Cerebellar cortex (tissue), 1 donor: ENCODE measurements at regions not wholly inside any gene's neighbourhood (a gene's known extent, or its start where the extent isn't known, plus 50 kb on each side); places are given as distances from the start of the nearest gene placed in this dataset.
"Not testable (repeated sequence)": the region's sequence is repeated elsewhere in the genome, so short reads cannot be mapped to it uniquely, and the experiment has no call there.

Experiments used
- DNase-seq: peaks from one replicate; pipeline ENCODE4 v3.0.0-alpha.2; 2015; ENCODE audit warnings: low spot score

DNA sequence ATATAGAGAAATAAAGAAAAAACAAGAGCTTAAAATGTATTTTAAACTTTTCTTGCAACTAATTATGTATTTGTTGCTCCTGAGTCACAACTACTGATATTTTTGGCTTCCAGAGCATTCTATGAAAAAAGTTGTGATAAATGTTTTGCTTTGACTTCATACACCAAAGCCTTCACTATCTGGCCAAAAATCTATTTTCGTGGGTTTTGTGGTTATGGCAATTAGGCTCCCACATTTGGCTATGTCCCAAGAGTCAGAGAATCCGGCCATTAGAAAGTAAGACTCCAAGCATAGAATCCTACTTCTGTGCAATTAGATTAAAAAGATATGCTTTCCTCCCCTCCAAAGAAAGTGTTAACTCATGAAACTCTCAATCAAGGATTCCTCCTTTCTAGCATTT lies 1456.1 kb upstream of the ACVR2A start:
- no peak for DNase-seq

DNA sequence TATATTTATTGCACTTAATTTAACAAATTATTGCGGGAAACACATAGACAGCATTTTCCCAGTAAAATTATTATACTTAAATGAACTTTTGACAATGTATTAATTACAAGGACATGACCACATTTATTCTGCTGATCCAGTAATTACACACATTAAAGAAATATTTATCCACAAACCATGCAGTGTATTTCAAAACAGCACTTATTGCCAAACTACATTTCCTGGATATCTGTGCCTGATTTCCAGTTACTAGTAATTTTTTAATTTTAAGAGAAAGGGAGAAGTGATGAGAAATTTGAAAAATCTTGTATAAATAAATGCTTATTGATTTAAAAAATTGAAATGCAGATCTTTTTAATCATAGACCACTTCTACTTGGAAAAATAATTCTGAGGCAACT lies 1458.7 kb upstream of the ACVR2A start:
- no peak for DNase-seq

DNA sequence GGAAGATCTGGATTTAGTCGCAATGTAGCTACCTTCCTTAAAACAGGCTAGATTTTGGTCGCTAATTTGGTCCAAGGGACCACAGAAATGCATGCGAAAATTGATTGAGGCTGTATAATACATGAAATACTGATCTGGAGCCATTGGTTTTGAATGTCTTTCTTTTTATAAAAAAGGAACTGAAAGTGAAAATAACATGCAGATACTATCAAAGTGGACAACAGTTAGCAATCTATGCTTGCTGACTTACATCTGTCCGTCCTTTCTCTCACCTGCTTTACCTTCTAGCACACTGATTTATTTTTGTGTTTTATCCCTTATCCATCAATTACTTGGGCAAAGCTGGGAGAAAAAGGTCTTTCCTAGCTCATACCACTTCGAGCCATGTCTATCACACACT lies 1459.8 kb upstream of the ACVR2A start:
- no peak for DNase-seq

DNA sequence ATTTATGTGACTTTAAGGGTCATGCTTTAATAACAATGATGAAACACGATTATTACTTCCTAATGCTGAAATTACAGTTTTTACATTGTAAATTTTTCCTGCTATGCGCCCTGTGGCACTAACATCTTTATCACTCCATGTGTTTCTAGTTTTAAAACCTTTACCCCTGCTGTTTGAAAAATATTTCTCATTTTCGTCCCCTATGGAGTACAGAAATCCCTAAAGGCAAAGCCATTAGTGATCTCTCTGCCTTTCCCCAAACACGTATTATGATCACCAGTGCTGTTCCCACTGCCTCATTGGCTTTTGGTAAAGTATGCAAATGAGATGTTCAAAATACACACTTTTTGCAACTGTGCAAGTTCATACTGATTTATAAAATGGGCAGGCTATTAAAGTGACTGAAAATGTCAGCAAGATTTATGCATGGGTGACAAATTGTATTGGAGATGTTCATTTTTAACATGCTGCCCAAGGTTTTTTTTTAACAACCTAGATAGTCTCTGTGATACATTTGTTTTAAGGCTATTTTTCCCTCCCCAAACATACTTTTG lies 1468.2 kb upstream of the ACVR2A start:
- DNase-seq: no peak

DNA sequence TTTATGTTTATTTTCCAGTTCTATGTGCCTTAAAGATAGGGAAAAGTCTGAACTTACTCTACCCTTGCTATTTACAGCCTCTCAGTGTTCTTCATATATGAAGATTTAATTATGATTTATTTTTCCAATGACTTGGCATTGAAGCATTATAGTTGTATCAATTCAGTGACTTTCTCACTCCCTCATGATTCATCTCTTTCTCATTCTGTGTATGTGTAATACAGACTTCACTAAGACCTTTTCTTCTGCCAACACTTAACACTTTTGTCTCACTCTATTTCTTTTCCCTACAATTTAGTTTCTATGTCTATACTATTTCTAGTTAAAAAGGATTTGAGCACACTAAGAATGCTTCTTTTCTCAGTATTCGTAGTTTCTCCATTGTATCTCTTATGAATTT lies 1470.3 kb upstream of the ACVR2A start:
- no peak for DNase-seq

DNA sequence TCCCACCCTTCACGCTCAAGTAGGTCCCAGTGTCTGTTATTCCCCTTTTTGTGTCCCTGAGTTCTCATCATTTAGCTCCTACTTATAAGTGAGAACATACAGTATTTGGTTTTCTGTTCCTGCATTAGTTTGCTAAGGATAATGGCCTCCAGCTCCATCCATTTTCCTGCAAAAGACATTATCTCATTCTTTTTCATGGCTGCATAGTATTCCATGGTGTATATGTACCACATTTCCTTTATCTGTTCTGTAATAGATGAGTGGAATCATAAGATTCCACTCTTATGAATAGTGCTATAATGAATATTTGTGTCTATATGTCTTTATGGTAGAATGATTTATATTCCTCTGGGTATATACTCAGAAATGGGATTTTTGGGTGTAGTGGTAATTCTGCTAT lies 1473.5 kb upstream of the ACVR2A start:
- not testable (repeated sequence) for DNase-seq

DNA sequence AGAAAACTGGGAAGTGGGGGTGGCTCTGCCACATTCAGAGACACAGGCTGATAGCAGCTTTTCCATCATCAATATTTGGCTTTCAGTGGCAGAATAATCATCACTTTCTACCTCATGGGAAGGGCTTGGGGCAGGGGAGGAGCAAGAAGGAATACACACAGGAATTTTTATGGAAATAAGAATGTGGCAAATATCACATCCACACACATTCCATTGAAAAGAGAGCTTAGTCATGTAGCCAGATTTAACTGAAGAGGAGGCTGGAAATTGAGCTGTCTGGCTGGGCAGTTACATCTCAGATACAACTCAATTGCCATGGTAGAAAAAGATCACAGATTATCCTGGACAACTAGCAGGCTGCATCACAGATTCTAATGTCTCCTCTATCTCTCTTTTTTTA lies 1474.0 kb upstream of the ACVR2A start:
- DNase-seq: no peak

DNA sequence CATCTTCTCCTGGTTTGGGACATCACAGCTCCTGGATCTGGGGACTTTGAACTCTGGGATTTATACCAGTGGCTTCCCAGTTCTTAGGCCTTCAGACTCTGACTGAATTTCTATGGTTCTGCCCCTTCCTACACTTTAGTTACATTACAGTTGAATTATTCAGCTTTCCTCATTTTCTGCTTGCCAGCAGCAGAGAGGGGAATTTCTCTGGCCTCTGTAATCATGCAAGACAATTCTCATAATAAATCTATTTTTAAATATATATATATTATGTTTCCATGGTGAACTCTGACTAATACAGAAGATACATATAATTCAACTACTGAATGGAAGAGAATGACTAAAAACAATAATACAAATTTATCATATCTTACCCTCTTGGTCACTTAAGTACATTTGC lies 1478.6 kb upstream of the ACVR2A start:
- DNase-seq: no peak

DNA sequence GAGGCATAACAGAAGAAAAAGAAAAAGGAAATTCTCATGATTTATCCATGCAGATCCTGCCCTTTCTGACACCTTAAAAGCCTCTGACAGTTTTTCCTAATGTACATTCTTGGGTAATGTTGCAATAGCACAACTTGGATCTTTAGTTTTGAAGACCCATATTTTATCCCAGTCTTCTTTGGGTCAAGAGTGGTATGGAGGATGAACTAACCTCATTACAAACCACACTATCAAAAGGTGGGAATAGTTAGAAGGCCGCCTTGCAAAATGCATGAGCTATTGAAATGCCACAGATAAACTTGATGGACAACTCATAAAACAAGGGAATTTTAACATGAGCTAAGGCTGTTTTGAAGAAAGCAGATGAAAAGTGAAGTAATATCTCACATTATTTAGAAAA lies 1479.8 kb upstream of the ACVR2A start:
- no peak for DNase-seq

DNA sequence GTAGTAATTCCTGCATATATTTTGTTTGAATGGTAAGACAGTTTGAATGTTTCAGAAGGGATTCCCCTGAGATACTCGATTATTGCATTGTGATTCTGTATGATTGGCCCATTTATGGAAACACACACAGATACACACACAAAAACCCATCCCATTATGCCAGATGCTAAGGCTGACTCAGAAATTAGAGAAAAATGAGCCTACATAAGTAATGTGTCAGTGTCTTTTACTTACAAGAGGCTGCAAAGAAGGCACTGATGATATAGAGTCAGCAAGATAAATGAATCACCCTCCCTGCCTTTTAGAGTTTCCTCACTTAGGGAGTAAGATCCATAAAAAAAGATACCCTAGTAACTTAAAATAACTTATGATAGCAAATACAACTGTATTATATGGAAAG lies 1481.1 kb upstream of the ACVR2A start:
- no peak for DNase-seq

DNA sequence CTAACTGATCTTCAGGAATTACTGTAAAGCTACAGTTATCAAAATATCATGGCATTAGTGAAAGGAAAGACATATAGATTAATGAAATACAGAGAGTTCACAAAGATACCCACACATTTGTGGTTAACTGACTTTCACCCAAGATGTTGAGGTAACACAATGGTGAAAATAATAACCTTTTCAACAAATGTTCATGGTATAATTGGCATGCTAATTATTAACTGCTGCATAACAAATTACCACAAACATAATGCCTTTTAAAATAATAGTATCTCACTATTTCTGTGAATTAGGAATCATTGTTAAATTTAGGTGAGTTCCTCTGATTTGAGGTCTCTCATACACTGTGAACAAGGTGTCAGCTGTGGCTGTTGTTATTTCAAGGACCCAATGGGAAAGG lies 1493.1 kb upstream of the ACVR2A start:
- no peak for DNase-seq

DNA sequence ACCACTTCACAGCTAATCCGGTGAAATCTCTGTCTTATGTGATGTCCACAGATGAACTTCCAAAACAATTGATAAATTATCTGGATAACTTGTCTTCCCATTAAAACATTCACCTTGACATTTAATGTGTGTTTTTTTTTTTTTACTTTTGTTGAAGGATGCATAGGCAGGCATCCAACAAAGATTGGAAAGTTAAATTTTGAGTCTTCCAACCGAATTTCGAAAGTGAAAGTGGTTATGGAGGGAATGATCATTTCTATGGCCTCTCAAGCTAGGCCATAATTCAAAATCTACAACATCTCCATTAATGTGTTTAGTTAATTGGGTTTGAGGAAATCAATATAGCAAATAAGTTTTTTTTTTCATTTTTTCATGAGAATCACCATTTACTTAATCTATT lies 1495.5 kb upstream of the ACVR2A start:
- no peak for DNase-seq

DNA sequence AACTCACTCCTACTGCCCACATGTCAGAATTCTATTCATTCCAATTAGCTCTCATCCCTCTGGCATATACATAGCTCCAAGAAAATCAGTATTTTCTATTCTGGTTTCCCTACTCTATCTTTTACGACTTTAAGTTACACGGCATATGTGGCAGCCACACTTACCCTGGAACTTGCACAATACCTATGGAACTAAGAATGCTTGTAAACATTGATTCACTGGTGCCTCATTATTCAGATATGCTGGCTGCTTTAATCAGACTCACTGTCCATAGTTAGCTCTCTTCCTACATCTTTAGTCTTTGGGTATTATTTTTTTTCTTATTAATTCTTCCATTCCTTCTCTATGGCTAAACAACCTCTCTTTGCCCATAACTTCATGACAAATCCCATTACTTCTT lies 1519.9 kb upstream of the ACVR2A start:
- no peak for DNase-seq

DNA sequence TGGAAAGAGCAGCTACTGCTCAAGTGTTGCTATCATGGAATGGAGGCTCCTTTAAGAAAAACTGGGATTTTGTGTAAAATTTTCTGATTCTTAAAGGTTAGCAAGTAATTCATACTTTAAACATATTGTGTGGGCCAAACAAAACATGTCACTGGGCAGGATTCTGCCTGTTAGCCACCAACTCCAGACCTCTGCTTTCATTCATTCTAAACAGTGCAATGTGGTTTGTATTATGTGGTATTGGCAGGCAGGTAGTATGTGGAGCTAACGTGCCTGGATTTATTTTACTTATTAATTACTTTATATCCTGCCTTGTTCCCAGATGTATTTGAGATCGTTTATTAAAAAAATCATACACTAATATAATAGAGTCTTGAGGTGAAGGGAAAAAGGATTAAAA lies 1521.3 kb upstream of the ACVR2A start:
- DNase-seq: no peak

DNA sequence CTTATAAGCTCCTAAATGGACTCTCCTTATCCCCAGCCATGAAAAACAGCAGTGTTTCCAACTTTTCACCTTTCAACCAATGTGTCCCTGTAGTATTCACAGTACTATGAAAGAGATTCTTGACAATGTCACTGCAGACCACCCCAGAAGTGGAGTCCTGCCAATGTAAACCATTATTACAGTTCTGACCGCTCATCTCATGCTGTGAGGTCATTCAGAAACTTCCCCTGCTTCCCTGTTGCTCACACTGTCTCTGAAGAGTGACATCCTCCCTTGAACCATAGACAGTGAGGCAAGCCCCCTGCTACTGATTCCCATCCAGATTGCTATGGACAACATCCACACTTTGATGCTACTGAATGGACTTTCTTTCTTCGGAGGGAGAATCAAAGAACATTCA lies 1523.7 kb upstream of the ACVR2A start:
- peak; percentile 16 for DNase-seq

DNA sequence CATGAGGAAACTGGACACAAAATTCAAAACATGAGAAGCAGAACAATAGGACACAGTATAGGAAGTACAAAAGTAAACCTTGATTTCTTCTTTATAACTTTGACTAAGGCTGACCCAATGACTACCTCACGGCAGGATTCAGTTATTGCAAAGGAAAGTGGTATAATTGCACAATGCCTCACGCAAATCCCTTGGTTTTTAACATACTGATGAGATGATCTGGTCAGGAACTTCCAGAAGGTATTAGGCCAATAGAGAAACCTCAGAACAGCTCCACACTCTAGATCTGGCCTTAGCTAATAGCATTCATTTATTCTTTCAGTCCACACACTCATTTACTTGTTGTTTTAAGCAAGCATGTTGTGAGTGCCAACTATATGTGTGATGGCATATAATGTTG lies 1526.9 kb upstream of the ACVR2A start:
- DNase-seq: no peak

DNA sequence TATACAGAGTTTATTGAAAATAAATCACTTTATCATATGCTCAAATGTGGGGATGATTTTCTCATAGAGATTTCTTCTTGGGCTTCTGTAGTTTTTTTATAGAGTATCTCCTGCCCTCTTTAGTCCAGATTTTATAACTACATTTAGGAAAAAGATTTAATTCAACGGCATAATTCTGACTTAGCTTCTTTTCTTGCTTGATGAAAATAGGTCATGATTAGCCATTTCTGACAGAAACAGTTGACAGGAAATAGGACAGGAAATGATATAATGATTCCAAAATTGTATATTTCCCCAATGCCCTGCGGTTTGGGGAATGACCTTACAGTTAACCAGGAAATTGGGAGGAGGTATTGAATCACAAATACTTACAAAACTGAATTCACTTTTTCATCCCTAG lies 1531.9 kb upstream of the ACVR2A start:
- no peak for DNase-seq

DNA sequence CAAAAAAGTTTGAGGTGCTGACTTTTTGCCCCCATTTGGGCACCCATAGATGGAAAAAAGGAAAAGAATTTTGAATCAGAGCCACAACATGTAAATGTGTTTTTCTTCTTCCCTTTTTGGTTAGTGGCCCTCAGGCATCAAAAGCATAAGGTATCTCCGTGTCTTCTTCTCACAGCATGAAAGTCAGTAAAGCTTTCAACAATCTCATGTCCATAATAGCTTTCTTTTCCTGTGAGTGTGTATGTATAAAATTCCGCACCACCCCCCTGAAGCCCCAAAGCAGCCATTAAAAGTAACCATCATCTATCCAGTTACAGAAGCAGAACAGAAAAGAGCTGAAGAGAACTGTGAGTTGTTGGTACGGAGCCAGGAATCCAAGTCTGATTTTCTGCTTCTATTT lies 1539.7 kb upstream of the ACVR2A start:
- no peak for DNase-seq

DNA sequence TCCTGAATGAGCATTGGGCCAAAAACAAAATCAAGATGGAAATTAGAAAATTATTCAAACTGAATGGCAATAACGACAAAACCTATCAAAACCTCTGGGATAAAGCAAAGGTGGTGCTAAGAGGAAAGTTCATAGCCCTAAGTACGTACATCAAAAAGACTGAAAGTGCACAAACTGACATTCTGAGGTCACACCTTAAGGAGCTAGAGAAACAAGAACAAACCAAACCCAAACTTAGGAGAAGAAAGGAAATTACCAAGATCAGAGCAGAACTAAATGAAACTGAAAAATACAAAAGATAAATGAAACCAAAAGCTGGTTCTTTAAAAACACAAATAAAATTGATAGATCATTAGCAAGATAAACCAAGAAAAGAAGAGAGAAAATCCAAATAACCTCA lies 1543.5 kb upstream of the ACVR2A start:
- no peak for DNase-seq

DNA sequence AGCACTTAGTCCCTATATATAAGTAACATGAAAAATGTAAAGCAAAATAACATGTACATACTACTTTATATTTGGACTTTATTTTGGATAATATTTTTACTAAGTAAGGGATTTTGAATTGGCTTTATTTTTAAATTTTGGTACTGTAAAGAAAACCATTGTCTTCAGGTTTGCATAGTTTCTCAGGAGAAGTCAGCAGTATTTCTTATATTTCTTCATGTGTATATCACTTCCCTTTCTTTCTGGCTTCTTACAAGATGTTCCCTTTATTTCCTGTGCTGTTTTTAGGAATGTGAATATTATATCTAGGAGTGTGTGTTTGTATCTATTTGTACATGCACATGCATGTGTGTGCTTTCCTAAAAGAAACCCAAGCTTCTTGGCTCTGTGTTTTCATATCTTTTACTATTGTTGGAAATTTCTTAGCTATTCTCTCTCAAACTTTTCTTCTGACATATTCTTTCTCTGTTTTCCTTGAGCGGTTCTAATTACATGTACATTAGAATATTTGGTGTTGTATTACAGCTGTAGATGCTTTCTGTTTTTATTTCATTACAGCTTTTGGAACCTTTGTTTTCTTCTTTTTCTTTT lies 1549.7 kb upstream of the ACVR2A start:
- no peak for DNase-seq

DNA sequence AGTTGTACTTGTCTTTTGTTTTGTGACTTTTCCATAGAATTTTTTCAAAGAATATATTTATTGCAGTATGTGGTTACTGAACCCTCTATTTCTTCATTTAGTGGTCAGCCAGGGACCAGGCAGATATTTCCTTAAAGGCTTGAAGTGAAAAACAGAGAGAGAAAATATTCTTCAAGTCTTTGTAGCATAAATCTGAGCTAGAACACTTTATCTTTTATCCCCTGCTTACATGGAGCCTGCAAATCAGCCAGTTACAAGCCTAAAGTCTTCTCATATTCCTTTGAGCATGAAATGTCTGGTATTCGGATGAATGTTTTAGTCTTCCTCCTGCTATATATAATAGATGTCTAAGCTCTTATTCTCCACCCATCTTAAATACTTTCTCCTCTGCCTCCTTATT lies 1557.5 kb upstream of the ACVR2A start:
- DNase-seq: no peak

DNA sequence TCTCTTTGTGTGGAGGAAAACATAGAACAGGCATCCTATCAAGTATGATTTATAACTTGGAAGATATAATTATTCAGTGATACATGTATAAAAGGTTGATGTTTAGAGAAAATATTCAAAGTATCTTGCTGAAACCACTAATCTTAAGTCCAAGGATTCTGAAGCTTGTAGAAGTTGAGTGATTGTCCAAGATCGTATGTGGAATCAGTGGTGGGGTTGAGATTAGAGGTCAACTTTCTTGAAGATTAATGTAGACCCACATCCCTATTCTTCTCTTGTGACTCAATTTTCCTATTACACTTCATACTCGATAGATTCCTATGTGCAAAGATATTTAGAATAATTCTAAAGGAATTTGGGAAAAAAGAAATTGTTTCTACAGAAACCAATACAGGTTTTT lies 1565.9 kb upstream of the ACVR2A start:
- no peak for DNase-seq

DNA sequence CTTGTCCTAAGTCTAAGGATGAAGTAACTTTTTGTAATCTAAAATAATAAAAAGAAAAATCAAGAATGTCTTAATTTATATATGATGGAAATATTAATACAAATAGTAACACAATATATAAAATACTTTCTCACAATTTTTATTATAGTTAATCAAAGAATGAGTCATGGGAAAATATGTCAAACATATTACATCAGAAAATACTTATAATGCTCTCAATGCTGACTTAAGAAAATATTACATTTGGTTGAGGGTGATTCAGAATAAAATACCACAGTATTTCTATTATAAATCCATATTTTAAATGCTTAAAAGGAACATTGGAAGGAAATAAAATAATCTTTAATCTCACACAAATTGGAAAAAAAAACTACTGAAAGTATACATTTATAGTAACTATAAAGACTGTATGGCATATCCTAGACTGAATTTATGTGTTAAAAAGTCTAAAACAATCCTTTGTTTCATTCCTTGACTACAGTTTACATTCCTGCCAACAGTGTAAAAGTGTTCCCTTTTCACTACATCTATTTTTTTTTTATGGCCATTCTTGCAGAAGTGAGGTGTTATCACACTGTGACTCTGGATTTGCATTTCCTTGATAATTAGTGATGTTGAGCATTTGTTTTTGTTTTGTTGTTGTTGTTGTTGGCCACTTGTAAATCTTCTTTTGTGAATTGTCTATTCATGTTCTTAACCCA lies 1573.5 kb upstream of the ACVR2A start:
- DNase-seq: no peak

DNA sequence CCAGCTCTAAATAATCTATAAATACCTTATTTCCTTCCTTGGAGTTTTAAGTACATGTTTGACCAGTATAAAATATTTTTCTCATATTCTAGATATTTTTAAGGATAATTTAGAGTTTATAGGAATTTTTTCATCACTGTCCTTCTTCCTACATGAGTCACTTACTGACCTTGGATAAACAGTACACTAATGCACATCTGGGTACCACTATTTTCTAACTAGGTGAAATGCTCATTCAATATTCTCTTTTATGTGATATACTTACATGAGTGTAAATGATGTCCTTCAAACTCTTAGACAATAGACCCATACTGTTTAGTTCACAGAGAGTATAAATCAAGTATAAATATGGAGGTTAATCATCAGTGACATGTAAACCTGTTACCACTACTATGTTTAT lies 1574.2 kb upstream of the ACVR2A start:
- no peak for DNase-seq
